Activated CD8-positive, alpha-beta memory T cell treated with anti-CD3 and anti-CD28 coated beads, Interleukin-2, amount 10 ng/mL, durations not matched to agents 7 days and 5 days (primary cell): ENCODE measurements at regions not wholly inside any gene's neighbourhood (a gene's known extent, or its start where the extent isn't known, plus 50 kb on each side); places are given as distances from the start of the nearest gene placed in this dataset.
A peak's percentile ranks its signal among the peaks of the same experiment; 100 is the strongest.

Source experiments
- ATAC-seq: fragments of 150-1000 bp; cut with Tn5 transposase; one replicate; pipeline ENCODE4 v1.10.0; 2021; ENCODE audit warnings: moderate library complexity
- CTCF ChIA-PET: fragments of 350-600 bp; sonication (Branson Sonifier 250); formaldehyde crosslinking; loops from one replicate; lab custom pipeline; 2021; ENCODE audit warnings: antibody characterized with exemption; lab: Charles Lee
- DNase-seq: peaks from one replicate; pipeline ENCODE4 v3.0.0-alpha.2; 2020
- H3K27ac Mint-ChIP-seq: one replicate; pipeline ENCODE4 v1.8.0; 2021; ENCODE audit warnings: mild to moderate bottlenecking, mixed read lengths
- H3K27me3 Mint-ChIP-seq: one replicate; pipeline ENCODE4 v1.8.0; 2021; ENCODE audit warnings: mixed read lengths
- H3K36me3 Mint-ChIP-seq: one replicate; pipeline ENCODE4 v1.8.0; 2021; ENCODE audit warnings: mild to moderate bottlenecking, mixed read lengths
- H3K4me1 Mint-ChIP-seq: one replicate; pipeline ENCODE4 v1.8.0; 2021; ENCODE audit warnings: mixed read lengths
- H3K4me3 Mint-ChIP-seq: one replicate; pipeline ENCODE4 v1.8.0; 2021; ENCODE audit warnings: mild to moderate bottlenecking, moderate library complexity, mixed read lengths
- H3K9me3 Mint-ChIP-seq: one replicate; pipeline ENCODE4 v1.8.0; 2022; ENCODE audit warnings: low read depth, mixed read lengths

DNA sequence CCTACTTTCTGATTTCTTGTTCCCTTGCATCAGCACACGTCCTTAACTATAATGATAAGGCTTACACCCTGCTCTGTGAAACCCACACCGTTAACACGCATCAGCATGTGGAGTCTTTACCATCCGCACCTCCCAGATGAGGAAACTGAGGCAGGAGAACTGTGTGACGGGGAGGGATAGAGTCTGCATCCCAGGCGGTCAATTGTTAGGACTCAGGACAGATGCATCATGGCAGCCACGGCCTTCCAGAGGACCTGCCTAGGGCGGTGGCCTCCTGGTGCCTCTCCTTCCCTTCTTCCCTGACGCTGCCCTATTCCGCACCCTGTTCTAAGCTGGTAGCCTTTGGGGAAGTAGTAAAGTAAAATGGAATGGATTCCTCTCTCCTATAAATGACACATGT lies 326.0 kb downstream of the TEX29 start:
- Mint-ChIP-seq H3K9me3 (no peaks in the 10 kb centered on the region), H3K4me1 (no peaks in the 10 kb centered on the region), H3K4me3 (no peak overlapping the region), H3K27ac (no peak overlapping the region), H3K36me3 (no peaks in the 10 kb centered on the region), H3K27me3 (peaks cover 3% of the 10 kb centered on the region)
- no peak for ATAC-seq
- no peak for DNase-seq
- CTCF ChIA-PET, result no interaction called here

DNA sequence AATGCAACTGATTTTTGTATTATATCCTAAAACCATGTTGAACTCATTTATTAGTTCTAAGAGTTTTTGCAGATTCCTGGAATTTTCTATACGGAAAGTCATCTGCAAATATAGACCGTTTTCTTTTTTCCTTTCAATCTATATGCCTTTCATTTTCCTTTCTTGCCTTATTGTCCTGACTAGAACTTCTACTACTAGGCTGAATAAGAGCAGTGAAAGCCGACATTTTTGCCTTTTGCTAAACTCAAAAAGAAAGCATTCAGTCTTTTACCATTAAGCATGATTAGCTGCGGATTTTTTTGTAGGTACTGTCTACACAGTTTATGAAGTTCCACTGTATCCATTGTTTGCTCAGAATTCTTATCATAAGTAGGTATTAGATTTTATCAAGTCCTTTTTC lies 328.4 kb downstream of the TEX29 start:
- DNase-seq (no peak), ATAC-seq (no peak)
- H3K36me3 Mint-ChIP-seq, result no peaks in the 10 kb centered on the region
- CTCF ChIA-PET, result no interaction called here
- no peaks in the 10 kb centered on the region for H3K4me1 Mint-ChIP-seq
- H3K4me3 Mint-ChIP-seq, result no peak overlapping the region
- H3K27ac Mint-ChIP-seq, result no peak overlapping the region
- H3K9me3 Mint-ChIP-seq, result no peaks in the 10 kb centered on the region
- H3K27me3 Mint-ChIP-seq, result peaks cover 7% of the 10 kb centered on the region

DNA sequence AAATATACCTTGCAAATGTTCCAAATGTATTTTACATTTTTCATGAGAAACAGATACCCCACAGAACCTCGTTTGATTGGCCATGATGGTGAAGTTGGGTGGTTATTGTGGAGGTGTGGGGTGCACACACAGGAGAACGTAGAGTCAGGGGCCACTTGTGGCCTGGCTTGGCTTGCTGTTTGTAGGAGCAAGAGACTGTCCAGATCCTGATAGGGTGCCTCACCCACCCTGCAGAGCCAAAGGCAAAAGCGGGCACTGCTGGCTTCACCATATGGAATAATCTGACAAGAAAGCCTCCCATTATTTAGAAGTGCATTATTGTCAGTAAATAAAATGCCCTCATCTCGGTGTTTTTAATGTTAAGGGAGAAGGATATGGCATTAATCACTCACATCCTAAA lies 330.2 kb downstream of the TEX29 start:
- H3K4me3 Mint-ChIP-seq, result no peak overlapping the region
- no peaks in the 10 kb centered on the region for H3K4me1 Mint-ChIP-seq
- H3K27me3 Mint-ChIP-seq, result peaks cover 7% of the 10 kb centered on the region
- CTCF ChIA-PET, result no interaction called here
- DNase-seq, result peak; percentile 3
- ATAC-seq, result no peak
- H3K27ac Mint-ChIP-seq, result no peak overlapping the region
- H3K9me3 Mint-ChIP-seq, result no peaks in the 10 kb centered on the region
- no peaks in the 10 kb centered on the region for H3K36me3 Mint-ChIP-seq

DNA sequence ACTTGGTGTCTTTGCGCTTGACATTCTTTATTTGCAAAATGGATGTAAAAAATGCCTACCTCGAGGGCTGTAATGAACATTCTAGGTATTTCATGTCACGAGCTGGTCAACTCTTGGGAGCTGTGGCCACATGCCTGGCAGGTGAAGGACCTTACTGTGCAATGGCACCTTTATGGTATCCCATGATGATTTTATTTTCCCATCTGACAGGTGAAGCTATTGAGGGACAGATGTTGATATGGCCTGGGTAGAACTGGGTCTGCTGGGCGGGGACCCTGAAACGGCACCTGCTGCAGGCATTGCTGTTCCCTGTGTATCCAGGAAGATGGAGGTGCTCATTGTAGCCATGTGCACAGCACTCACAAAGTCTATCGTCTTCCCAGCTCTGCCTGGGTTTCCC lies 332.2 kb downstream of the TEX29 start:
- Mint-ChIP-seq H3K27me3 (peaks cover 7% of the 10 kb centered on the region), H3K27ac (no peak overlapping the region), H3K4me3 (no peak overlapping the region), H3K4me1 (no peaks in the 10 kb centered on the region), H3K9me3 (no peaks in the 10 kb centered on the region), H3K36me3 (no peaks in the 10 kb centered on the region)
- DNase-seq (no peak), ATAC-seq (no peak)
- CTCF ChIA-PET, result no interaction called here

DNA sequence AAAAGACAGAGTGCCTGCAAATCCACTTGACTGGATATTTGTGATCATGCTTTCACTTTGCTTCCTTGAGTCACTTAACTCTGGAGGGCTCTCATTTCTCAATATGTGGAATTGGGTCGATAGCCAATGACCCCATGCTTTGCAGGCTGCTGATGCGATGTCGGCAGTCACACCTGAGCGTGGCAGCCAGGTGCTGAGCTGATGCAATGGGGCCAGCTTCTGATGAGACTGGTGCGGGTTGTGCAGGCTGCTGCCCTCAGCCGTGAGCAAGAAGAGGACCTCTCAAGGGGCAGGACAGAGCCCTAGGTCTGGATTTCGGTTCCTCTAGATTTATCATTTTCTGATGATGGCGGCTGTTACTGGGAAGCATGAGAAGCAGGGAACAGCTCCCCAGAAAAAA lies 334.1 kb downstream of the TEX29 start:
- ATAC-seq (no peak), DNase-seq (no peak)
- no peaks in the 10 kb centered on the region for H3K9me3 Mint-ChIP-seq
- H3K4me3 Mint-ChIP-seq, result no peak overlapping the region
- CTCF ChIA-PET, result no interaction called here
- no peaks in the 10 kb centered on the region for H3K4me1 Mint-ChIP-seq
- peaks cover 7% of the 10 kb centered on the region for H3K27me3 Mint-ChIP-seq
- no peaks in the 10 kb centered on the region for H3K36me3 Mint-ChIP-seq
- H3K27ac Mint-ChIP-seq, result no peak overlapping the region

DNA sequence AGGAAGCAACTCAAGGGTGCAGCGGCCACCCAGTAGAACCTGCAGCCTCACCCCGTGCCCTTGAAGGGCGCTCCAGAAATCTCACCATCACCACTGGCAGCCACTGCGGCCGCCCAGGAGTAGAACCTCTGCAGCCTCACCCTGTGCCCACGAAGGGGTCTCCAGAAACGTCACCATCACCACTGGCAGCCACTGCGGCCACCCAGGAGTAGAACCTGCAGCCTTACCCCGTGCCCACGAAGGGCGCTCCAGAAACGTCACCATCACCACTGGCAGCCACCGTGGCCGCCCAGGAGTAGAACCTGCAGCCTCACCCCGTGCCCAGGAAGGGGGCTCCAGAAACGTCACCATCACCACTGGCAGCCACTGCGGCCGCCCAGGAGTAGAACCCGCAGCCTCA lies 336.0 kb downstream of the TEX29 start:
- Mint-ChIP-seq H3K4me1 (no peaks in the 10 kb centered on the region), H3K4me3 (no peak overlapping the region), H3K27ac (no peak overlapping the region), H3K9me3 (no peaks in the 10 kb centered on the region), H3K36me3 (no peaks in the 10 kb centered on the region), H3K27me3 (peaks cover 4% of the 10 kb centered on the region)
- ATAC-seq (no peak), DNase-seq (no peak)
- CTCF ChIA-PET, result no interaction called here

DNA sequence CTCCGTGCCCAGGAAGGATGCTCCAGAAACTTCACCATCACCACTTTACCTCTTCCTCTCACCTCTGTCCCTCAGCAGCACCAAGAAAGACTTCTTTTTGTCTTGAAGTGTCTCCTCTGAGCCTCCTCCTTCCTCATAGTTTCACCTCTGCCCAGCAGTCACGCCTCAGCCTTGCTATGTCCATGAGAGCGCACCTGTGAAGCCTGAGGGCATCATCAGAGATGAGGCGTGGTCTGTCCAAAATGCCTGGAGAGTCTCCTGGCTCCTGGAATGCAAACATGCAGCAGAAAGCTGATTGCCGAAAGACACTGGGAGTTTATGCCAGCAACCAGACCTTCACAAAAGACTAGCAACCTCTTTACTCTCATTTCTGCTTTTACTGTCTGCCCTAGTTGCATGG lies 336.6 kb downstream of the TEX29 start:
- no peaks in the 10 kb centered on the region for H3K9me3 Mint-ChIP-seq
- CTCF ChIA-PET, result no interaction called here
- no peak for ATAC-seq

DNA sequence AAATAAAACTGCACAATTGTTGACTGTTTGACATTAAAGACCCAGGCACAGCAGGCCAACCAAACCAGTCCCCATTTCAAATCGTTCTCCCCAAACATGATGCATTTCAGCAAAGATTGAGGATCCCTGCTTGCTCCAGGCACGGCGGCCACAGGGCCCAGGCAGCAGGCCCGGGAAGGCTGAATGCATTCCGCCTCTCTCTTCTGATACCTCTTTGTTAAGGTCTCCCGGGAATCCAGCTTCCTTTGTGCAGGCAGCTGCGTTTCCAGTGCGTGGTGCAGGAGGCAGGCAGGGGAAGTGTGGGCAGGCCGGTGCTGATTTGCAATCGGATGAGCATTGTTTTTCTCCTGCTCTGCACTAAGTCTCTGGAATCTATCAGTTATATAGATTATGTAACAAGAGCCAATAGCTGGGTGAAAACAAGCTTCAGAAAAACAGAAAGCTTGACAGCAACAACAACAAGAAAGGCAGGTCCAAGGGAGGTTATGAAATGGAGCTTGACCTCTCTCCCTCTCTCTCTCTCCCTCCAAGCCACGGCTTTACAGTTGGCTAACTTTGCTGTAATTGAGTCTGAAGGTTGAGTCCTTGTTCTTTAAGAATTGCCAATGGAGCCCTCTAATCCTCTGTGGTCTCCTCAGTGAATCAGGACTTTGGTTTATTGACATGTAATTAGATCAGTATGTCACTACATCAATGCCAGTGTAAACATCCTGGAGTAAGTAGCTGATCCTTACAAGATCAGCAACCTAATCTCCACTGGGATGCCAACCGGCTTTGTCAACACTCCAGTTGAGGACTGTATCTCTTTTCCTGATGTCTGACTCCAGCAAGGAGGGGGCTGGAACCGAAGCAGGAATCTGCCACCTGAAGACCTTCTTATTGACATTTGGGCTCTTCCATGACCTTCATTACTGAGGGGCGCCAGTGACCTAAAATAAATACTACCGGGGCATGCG lies 338.0 kb downstream of the TEX29 start:
- no peak overlapping the region for H3K27ac Mint-ChIP-seq
- H3K9me3 Mint-ChIP-seq, result peaks cover 2% of the 10 kb centered on the region
- DNase-seq, result no peak
- no peaks in the 10 kb centered on the region for H3K4me1 Mint-ChIP-seq
- no peak overlapping the region for H3K4me3 Mint-ChIP-seq
- peaks cover 2% of the 10 kb centered on the region for H3K27me3 Mint-ChIP-seq
- CTCF ChIA-PET, result no interaction called here
- no peaks in the 10 kb centered on the region for H3K36me3 Mint-ChIP-seq
- no peak for ATAC-seq

More for the DNA sequence above, 336.6 kb downstream of the TEX29 start:
- DNase-seq, result no peak
- H3K4me1 Mint-ChIP-seq, result no peaks in the 10 kb centered on the region
- no peak overlapping the region for H3K4me3 Mint-ChIP-seq
- peaks cover 2% of the 10 kb centered on the region for H3K27me3 Mint-ChIP-seq
- no peak overlapping the region for H3K27ac Mint-ChIP-seq
- H3K36me3 Mint-ChIP-seq, result no peaks in the 10 kb centered on the region

DNA sequence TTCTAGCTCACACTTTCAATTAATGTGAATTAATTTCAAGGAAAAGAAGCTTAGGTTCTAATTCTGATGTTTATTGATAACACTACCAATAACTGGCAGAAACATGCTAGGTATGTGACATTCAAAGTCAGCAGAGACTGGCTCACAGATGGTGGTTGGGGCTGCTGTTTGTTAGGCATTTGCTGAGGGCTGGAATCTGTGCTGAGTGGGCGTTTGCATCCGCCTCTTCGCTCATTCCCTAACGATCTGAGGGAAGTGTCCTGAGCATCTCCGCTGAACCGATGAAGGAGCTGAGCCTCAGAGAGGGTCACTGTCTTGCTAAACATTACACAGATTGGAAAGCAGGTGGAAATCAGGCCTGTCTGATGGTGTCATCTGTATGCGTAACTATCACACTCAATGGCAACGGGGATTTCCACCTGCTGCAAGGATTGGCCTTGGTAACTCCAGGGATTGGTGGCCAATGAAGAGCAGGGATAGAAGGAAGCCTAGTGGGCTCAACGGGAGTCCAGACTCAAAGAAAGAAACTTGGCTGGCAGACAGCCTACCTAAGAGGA lies 338.9 kb downstream of the TEX29 start:
- no peaks in the 10 kb centered on the region for H3K27me3 Mint-ChIP-seq
- CTCF ChIA-PET, result no interaction called here
- H3K27ac Mint-ChIP-seq, result no peak overlapping the region
- DNase-seq, result no peak
- H3K9me3 Mint-ChIP-seq, result peaks cover 2% of the 10 kb centered on the region
- H3K4me1 Mint-ChIP-seq, result no peaks in the 10 kb centered on the region
- no peak overlapping the region for H3K4me3 Mint-ChIP-seq
- no peaks in the 10 kb centered on the region for H3K36me3 Mint-ChIP-seq
- no peak for ATAC-seq

DNA sequence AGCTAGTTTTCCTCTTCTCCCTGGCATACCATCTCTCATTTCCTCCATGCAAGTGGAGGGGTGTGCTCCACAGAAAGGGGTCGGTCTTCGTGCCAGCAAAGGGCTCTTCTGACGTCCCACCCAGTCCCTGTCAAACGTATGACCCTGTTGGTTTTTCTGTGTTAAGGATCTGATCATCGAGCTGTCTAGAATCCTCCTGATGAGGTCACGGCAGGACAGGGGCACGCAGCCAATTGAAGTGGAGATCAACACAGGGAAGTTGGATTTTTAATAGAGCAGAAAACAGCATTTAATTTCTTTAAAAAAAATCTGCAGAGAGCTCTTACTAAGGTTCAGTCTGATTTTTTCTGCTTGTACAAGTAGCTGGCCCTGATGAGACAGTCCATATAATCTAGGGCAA lies 339.4 kb downstream of the TEX29 start:
- Mint-ChIP-seq H3K27me3 (no peaks in the 10 kb centered on the region), H3K27ac (no peak overlapping the region), H3K9me3 (peaks cover 2% of the 10 kb centered on the region), H3K4me3 (no peak overlapping the region), H3K4me1 (no peaks in the 10 kb centered on the region), H3K36me3 (no peaks in the 10 kb centered on the region)
- no peak for ATAC-seq
- no peak for DNase-seq
- CTCF ChIA-PET, result no interaction called here

DNA sequence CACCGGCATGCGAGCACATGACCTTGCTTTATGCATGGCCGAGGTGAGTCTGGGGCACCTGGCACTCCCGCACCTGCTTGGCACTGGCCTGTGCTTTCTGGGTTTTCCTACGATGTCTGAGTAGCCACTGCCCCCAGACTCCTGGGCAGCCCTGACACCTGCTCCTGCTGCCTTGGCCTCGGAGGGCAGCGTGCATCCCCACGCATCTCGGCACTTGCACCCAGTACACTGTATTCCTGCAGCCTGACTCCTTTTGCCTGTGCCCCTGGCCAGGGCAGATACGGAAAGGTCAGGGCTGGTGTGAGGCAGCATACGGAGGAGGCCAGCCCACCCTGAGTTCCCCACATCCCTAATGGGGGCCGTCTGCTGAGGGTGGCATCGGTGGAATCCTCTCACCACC lies 340.6 kb downstream of the TEX29 start:
- H3K4me3 Mint-ChIP-seq, result no peak overlapping the region
- CTCF ChIA-PET, result no interaction called here
- no peaks in the 10 kb centered on the region for H3K27me3 Mint-ChIP-seq
- H3K27ac Mint-ChIP-seq, result no peak overlapping the region
- H3K36me3 Mint-ChIP-seq, result no peaks in the 10 kb centered on the region
- H3K9me3 Mint-ChIP-seq, result peaks cover 2% of the 10 kb centered on the region
- DNase-seq (no peak), ATAC-seq (no peak)
- H3K4me1 Mint-ChIP-seq, result no peaks in the 10 kb centered on the region

DNA sequence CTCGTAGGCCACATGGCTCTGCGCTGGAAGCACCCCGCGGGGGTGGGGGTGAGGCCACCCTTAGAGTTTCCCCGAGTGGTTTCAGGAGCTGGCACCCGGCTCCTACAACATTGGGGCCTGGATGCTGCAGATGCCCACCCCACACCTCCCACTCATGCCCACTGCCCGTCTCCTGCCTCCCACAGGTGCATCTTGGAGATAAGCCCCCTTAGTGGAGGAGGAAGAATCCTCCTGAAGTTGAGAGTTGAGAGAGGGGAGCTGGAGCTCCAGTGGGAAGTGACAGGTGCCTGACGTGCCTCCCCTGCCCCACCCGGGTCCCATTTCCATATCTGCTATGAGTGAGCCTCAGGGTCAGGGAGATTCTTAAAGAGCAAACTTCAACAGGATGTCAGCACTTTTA lies 341.3 kb downstream of the TEX29 start:
- Mint-ChIP-seq H3K4me3 (no peak overlapping the region), H3K27ac (no peak overlapping the region), H3K36me3 (no peaks in the 10 kb centered on the region), H3K27me3 (no peaks in the 10 kb centered on the region), H3K9me3 (peaks cover 2% of the 10 kb centered on the region), H3K4me1 (no peaks in the 10 kb centered on the region)
- ATAC-seq (no peak), DNase-seq (no peak)
- CTCF ChIA-PET, result no interaction called here

DNA sequence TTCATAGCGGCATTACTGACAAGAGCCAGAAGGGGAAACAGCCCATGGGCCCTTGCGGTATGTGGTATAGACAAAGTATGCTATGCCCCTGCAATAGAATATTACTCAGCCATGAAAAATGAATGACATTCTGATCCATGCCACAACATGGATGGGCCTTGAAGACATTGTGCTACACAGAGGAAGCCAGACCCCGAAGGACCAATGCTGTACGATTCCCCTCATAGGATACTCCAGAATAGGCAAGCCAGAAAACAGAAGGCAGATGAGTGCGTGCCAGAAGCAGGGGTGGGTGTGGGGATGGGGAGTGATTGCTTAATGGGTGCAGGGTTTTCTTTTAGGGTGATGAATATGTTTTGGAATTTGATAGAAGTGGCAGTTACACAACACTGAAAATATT lies 342.0 kb downstream of the TEX29 start:
- DNase-seq (no peak), ATAC-seq (no peak)
- Mint-ChIP-seq H3K9me3 (peaks cover 2% of the 10 kb centered on the region), H3K36me3 (no peaks in the 10 kb centered on the region), H3K4me1 (no peaks in the 10 kb centered on the region), H3K4me3 (no peak overlapping the region), H3K27me3 (no peaks in the 10 kb centered on the region), H3K27ac (no peak overlapping the region)
- CTCF ChIA-PET, result no interaction called here

DNA sequence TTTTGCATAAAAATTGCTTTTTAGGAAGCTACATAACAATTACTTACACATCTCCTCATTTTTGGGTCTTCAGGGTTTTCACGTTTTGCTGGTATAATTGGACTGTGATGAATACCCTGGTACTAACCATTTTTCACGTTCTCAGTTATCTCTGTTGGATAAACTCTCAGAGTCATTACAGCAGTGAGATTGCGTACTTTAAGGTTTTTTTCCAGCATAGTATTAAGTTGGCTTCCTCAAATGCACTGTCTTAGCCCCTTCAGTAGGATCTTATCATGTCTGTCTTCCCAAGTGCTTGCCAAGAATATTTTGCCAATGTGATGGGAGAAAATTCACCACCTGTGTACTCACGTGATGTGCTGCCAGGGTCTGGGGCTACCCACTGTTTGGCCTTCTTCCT lies 342.5 kb downstream of the TEX29 start:
- H3K36me3 Mint-ChIP-seq, result no peaks in the 10 kb centered on the region

More for the DNA sequence above, 342.5 kb downstream of the TEX29 start:
- CTCF ChIA-PET, result no interaction called here
- no peak for DNase-seq
- Mint-ChIP-seq H3K9me3 (peaks cover 2% of the 10 kb centered on the region), H3K27ac (no peak overlapping the region), H3K4me1 (no peaks in the 10 kb centered on the region), H3K4me3 (no peak overlapping the region), H3K27me3 (no peaks in the 10 kb centered on the region)
- no peak for ATAC-seq
